PC-9 (cell line): ENCODE measurements at regions not wholly inside any gene's neighbourhood (a gene's known extent, or its start where the extent isn't known, plus 50 kb on each side); places are given as distances from the start of the nearest gene placed in this dataset.

ENCODE experiments used
- BruUV-seq: library from RNA; stranded (reverse); fragments of 400-500 nt; replicated peaks from 2 replicates; lab custom pipeline; 2021; lab: Mats Ljungman, UMichigan
- CTCF ChIA-PET: fragments of 300-600 bp; sonication (Branson Sonifier 250); formaldehyde crosslinking; loops from one replicate; lab custom pipeline; 2022; ENCODE audit warnings: antibody characterized with exemption; lab: Charles Lee
- POLR2A ChIA-PET: fragments of 300-600 bp; sonication (Branson Sonifier 250); formaldehyde crosslinking; loops from one replicate; lab custom pipeline; 2022; ENCODE audit warnings: antibody characterized with exemption; ENCODE audit not compliant: unreplicated experiment; lab: Charles Lee
- DNase-seq, 2 experiments: peaks; one replicate each; pipeline versions ENCODE4 v3.0.0 to v3.0.0-alpha.2; 2015 to 2022; ENCODE audit warnings: mixed read lengths in 1 of 2
- H2AFZ ChIP-seq: fragments of 200-600 bp; sonication (generic); 2 replicates; pipeline ENCODE4 v1.8.1; 2017; ENCODE audit warnings: antibody characterized with exemption
- H3F3A ChIP-seq: fragments of 200-600 bp; sonication (generic); 2 replicates; pipeline ENCODE4 v1.8.1; 2017; ENCODE audit warnings: antibody characterized with exemption, mild to moderate bottlenecking, low read depth; ENCODE audit not compliant: insufficient read depth
- H3K27ac ChIP-seq: fragments of 200-600 bp; sonication (generic); 2 replicates; pipeline ENCODE4 v1.6.1; 2016; ENCODE audit warnings: mixed run types
- H3K27me3 ChIP-seq: fragments of 200-600 bp; sonication (generic); 2 replicates; pipeline ENCODE4 v1.6.1; 2016; ENCODE audit warnings: low read depth, mixed run types; ENCODE audit not compliant: insufficient read depth
- H3K36me3 ChIP-seq: fragments of 200-600 bp; sonication (generic); 2 replicates; pipeline ENCODE4 v1.6.1; 2016; ENCODE audit warnings: low read depth, mixed run types
- H3K4me1 ChIP-seq: fragments of 200-600 bp; sonication (generic); replicated peaks from 2 replicates; pipeline ENCODE4 v1.6.1; 2016; ENCODE audit warnings: mixed run types; ENCODE audit not compliant: insufficient read depth
- H3K4me2 ChIP-seq: fragments of 200-600 bp; sonication (generic); 2 replicates; pipeline ENCODE4 v1.6.1; 2017; ENCODE audit warnings: mixed run types
- H3K4me3 ChIP-seq: fragments of 200-600 bp; sonication (generic); 2 replicates; pipeline ENCODE4 v1.6.1; 2016; ENCODE audit warnings: mixed run types
- H3K79me2 ChIP-seq: fragments of 200-600 bp; sonication (generic); 2 replicates; pipeline ENCODE4 v1.6.1; 2017; ENCODE audit warnings: low read depth, mixed run types
- H3K9me2 ChIP-seq: fragments of 200-600 bp; sonication (generic); 2 replicates; pipeline ENCODE4 v1.8.1; 2017; ENCODE audit warnings: mild to moderate bottlenecking; ENCODE audit not compliant: insufficient read depth
- H3K9me3 ChIP-seq: fragments of 200-600 bp; sonication (generic); 2 replicates; pipeline ENCODE4 v1.8.1; 2016; ENCODE audit warnings: low read depth; ENCODE audit not compliant: insufficient read depth
- H4K20me1 ChIP-seq: fragments of 200-600 bp; sonication (generic); 2 replicates; pipeline ENCODE4 v1.8.1; 2017; ENCODE audit not compliant: insufficient read depth
- CTCF ChIP-seq: fragments of 200-600 bp; sonication (generic); conservative IDR thresholded peaks from 2 replicates; pipeline ENCODE4 v1.6.1; 2017; ENCODE audit warnings: mixed run types, antibody characterized with exemption, mild to moderate bottlenecking, moderate library complexity
- EZH2 ChIP-seq: fragments of 200-600 bp; sonication (generic); IDR thresholded peaks from 2 replicates; pipeline ENCODE4 v1.8.0; 2017; ENCODE audit warnings: antibody characterized with exemption, low read depth
- intact Hi-C: fragments of 100-400 bp; cut with micrococcal nuclease; formaldehyde crosslinking; loops from one replicate; pipeline ENCODE4 v1.10.0; 2022; ENCODE audit not compliant: unreplicated experiment

GRCh38 chr2:240325016-240326007 is 110.2 kb upstream of the GPC1 start:
- H2AFZ ChIP-seq = no peak overlapping the region
- no peaks in the 10 kb centered on the region for H3K4me1 ChIP-seq
- POLR2A ChIA-PET = interaction anchor here (0.6 kb wide), 2 partner anchors 64 to 1233 kb away, joined by 3 read pairs; no protein-coding TSS in a partner anchor
- no TSS peak for BruUV-seq
- intact Hi-C loops = no loop called here
- H4K20me1 ChIP-seq = no peaks in the 10 kb centered on the region
- no peaks in the 10 kb centered on the region for H3F3A ChIP-seq
- H3K9me3 ChIP-seq = no peaks in the 10 kb centered on the region
- no peaks in the 10 kb centered on the region for H3K9me2 ChIP-seq
- no peak overlapping the region for H3K4me3 ChIP-seq
- peaks cover 90% of the 10 kb centered on the region for H3K27me3 ChIP-seq
- no peak overlapping the region for H3K27ac ChIP-seq
- no peak overlapping the region for H3K4me2 ChIP-seq
- no peaks in the 10 kb centered on the region for H3K79me2 ChIP-seq
- no peaks in the 10 kb centered on the region for H3K36me3 ChIP-seq
- peak in 1 of 2 experiments; percentile 60 for DNase-seq
- TF ChIP-seq CTCF = no peak
- CTCF ChIA-PET = interaction anchor here (0.6 kb wide), 1 partner anchor 109 kb away, joined by 5 read pairs; no protein-coding TSS in a partner anchor

- no peaks in the 10 kb centered on the region for H4K20me1 ChIP-seq
- H3K79me2 ChIP-seq = no peaks in the 10 kb centered on the region
- no peaks in the 10 kb centered on the region for H3K9me2 ChIP-seq
- no peak overlapping the region for H3K27ac ChIP-seq
- H3K9me3 ChIP-seq = no peaks in the 10 kb centered on the region
- BruUV-seq = no TSS peak
- no peaks in the 10 kb centered on the region for H3K36me3 ChIP-seq
- H3K27me3 ChIP-seq = peaks cover 84% of the 10 kb centered on the region
- H3K4me2 ChIP-seq = no peak overlapping the region
- ChIA-PET POLR2A (no interaction called here), CTCF (no interaction called here)
- H3K4me3 ChIP-seq = no peak overlapping the region
- H3F3A ChIP-seq = no peaks in the 10 kb centered on the region
- no peak for DNase-seq
- no peaks in the 10 kb centered on the region for H3K4me1 ChIP-seq
- no peak for TF ChIP-seq EZH2
- no peak for TF ChIP-seq CTCF
- intact Hi-C loops = no loop called here
- no peak overlapping the region for H2AFZ ChIP-seq
These were observed 109.2 kb upstream of the GPC1 start for GRCh38 chr2:240326246-240326645.

- Histone ChIP-seq H3K79me2 (no peaks in the 10 kb centered on the region), H3K9me3 (no peaks in the 10 kb centered on the region), H3K36me3 (no peaks in the 10 kb centered on the region), H3K27me3 (peaks cover 90% of the 10 kb centered on the region), H3K4me3 (no peak overlapping the region), H3K4me1 (no peaks in the 10 kb centered on the region), H3F3A (no peaks in the 10 kb centered on the region), H2AFZ (no peak overlapping the region), H3K4me2 (no peak overlapping the region), H3K9me2 (no peaks in the 10 kb centered on the region), H4K20me1 (no peaks in the 10 kb centered on the region), H3K27ac (no peak overlapping the region)
- no peak for DNase-seq
- ChIA-PET CTCF (no interaction called here), POLR2A (no interaction called here)
- no TSS peak for BruUV-seq
- intact Hi-C loops = no loop called here
- TF ChIP-seq CTCF (no peak), EZH2 (no peak)
These were observed 108.6 kb upstream of the GPC1 start for GRCh38 chr2:240326886-240327285.
